EH (cell line): ENCODE measurements at regions not wholly inside any gene's neighbourhood (a gene's known extent, or its start where the extent isn't known, plus 50 kb on each side); places are given as distances from the start of the nearest gene placed in this dataset.

Experiments used
- DNase-seq: peaks from one replicate; pipeline ENCODE4 v3.0.0-alpha.2; 2015; ENCODE audit warnings: low read depth

GRCh38 chr18:46321955-46322354 lies 217.8 kb downstream of the HAUS1 start:
- DNase-seq, result no peak

GRCh38 chr18:46322411-46322891 lies 218.3 kb downstream of the HAUS1 start:
- DNase-seq, result no peak

GRCh38 chr18:46322941-46323340 lies 218.8 kb downstream of the HAUS1 start:
- no peak for DNase-seq

- DNase-seq, result peak; percentile 71
Observed at GRCh38 chr18:46324087-46324955, 220.1 kb downstream of the HAUS1 start.

GRCh38 chr18:46325895-46326294 lies 221.7 kb downstream of the HAUS1 start:
- DNase-seq, result no peak

- no peak for DNase-seq
Observed at GRCh38 chr18:46329736-46330246, 225.6 kb downstream of the HAUS1 start.

GRCh38 chr18:46331316-46331715 lies 227.1 kb downstream of the HAUS1 start:
- DNase-seq, result no peak

- no peak for DNase-seq
Observed at GRCh38 chr18:46332286-46332801, 228.2 kb downstream of the HAUS1 start.

- no peak for DNase-seq
Observed at GRCh38 chr18:46332921-46333341, 228.7 kb downstream of the HAUS1 start.

- DNase-seq, result peak; percentile 7
Observed at GRCh38 chr18:46333431-46334135, 229.4 kb downstream of the HAUS1 start.

- DNase-seq, result no peak
Observed at GRCh38 chr18:46334868-46335281, 230.7 kb downstream of the HAUS1 start.

GRCh38 chr18:46335534-46336101 lies 231.4 kb downstream of the HAUS1 start:
- DNase-seq, result no peak

- no peak for DNase-seq
Observed at GRCh38 chr18:46336278-46337111, 232.3 kb downstream of the HAUS1 start.

GRCh38 chr18:46337271-46337670 lies 233.1 kb downstream of the HAUS1 start:
- DNase-seq, result no peak

GRCh38 chr18:46338205-46338604 lies 234.0 kb downstream of the HAUS1 start:
- no peak for DNase-seq

GRCh38 chr18:46338766-46339165 lies 234.6 kb downstream of the HAUS1 start:
- no peak for DNase-seq

GRCh38 chr18:46340716-46341115 lies 236.5 kb downstream of the HAUS1 start:
- no peak for DNase-seq

GRCh38 chr18:46341986-46342525 lies 237.9 kb downstream of the HAUS1 start:
- DNase-seq, result no peak

- no peak for DNase-seq
Observed at GRCh38 chr18:46343456-46343855, 239.3 kb downstream of the HAUS1 start.

- no peak for DNase-seq
Observed at GRCh38 chr18:46343931-46344372, 239.8 kb downstream of the HAUS1 start.
